Left forelimb (tissue), 1 donor: ENCODE measurements at regions not wholly inside any gene's neighbourhood (a gene's known extent, or its start where the extent isn't known, plus 50 kb on each side); places are given as distances from the start of the nearest gene placed in this dataset.

Source experiments
- DNase-seq: peaks from one replicate; pipeline ENCODE4 v3.0.0-alpha.2; 2018; ENCODE audit warnings: low spot score

DNA sequence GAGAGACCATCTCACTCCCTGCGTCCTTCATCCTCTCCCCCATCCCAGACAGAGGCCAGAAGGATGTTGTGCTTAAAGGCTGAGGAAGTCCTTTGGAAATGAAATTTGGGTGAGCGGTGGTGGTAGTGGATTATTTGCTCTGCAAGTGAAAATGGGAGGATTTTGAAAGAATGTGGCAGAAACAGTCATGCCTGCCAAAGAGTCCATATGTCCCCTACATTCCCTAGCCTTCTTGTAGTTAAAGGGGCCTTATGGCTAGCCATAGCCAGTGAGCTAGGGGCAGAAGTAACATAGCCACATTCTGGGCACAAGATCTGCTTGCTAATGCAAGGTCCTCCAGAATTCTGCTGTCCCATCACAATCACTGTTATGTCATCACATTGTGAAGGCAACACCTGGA is 360.2 kb upstream of the TSHZ3 start:
- no peak for DNase-seq

DNA sequence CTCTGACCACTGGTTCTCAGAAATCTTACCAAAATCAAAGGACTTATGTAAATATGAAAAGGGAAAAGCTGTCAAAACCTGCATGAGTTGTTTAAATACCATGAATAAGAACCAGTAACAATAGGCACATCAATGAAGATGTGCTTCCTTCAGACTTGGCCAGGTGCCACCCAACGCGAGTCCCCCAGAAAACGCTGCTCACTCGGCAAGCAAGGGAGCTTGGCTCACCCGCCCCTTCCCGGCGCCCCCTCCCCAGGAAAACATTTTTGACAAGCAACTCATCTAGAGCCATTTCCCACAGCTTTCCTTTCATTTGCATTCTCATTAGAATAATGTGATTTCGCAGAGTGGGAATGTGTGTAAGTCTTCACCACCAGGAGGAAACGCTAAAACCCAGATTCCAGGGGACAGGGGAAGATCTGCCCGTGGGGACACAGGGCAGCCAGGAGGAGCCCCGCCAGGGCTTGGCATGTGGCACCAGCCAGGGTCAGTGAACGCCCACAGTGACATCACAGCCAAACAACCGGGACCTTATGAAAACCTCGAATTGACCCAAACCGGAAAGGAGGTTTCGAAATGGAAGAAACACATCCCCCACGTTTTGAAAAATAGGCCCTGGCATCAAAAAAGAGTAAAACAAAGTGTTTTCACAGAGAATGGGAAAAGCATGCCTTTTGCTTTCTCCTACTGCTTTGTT is 366.2 kb upstream of the TSHZ3 start:
- no peak for DNase-seq

- DNase-seq = no peak
These were observed 367.6 kb upstream of the TSHZ3 start for GRCh38 chr19:31716826-31717225.

DNA sequence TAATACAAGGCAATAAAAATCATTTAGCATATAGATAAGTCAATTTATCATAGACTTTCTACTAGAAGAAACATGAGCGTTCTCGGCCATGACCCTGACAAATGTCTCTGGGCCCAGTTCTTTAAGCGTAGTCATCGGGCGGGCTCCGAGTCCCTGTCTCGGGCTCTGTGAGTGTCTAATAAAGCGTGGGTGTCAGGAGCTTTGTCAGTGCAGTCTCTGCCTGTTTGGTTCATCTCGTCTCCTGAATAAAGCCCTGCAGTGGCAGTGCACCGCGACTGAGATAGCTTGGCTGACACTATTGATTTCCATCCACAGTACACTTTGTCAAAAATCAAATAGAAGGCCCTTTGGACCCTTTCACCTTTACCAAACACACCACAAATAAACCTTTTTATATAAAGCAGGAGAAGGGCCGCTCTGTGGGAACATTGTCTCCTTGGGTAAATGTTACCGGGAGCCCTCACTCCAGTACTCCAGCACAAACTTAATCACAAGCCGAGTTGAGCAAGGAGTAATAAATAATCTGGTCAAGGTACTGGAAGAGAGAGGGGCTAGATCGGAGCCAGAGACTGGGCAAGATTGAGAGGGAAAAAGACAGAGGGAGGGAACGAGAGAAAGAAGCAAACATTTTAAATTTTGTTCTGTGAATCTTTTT is 368.2 kb upstream of the TSHZ3 start:
- DNase-seq = no peak

- DNase-seq = no peak
These were observed 368.8 kb upstream of the TSHZ3 start for GRCh38 chr19:31718032-31718431.

- no peak for DNase-seq
These were observed 369.7 kb upstream of the TSHZ3 start for GRCh38 chr19:31718898-31719297.

DNA sequence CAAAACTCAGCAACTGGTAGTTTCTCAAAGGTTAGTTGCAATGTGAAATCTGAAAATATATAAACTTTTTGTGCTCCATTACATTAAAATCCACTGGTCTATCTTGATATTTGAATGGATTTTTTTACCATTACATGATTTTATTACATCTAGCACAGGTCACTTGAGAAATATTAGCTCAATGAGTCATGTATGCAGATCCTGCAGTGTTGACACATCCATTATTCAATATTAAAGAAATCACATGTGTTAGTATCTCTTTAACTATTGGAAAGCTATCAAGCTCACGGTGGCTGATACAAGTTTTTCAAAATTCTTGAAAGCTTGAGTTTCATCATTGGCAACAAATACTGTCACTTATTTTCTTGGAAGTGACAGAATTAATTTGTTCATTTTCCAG is 373.9 kb upstream of the TSHZ3 start:
- no peak for DNase-seq

- no peak for DNase-seq
These were observed 375.8 kb upstream of the TSHZ3 start for GRCh38 chr19:31725051-31725450.

- no peak for DNase-seq
These were observed 378.3 kb upstream of the TSHZ3 start for GRCh38 chr19:31727536-31727935.

DNA sequence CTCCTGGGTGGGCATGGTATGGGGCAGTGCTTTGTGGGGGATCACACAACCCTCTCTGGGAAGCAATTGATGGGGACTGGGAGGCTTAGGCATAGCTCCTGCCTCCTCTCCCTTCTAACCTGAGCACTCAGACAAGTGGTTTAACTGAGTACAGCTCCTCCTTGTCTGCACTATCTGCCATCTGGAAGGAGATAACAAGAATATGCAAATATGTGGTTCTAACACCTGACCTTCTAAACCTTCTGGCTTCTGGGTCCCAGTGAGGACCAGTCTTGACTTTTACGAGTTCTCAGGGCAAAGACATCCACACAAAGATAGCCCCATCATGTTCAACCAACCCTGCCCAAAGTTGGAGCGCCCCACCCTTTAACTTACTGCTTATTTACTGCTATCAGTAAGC is 381.0 kb upstream of the TSHZ3 start:
- DNase-seq = no peak

DNA sequence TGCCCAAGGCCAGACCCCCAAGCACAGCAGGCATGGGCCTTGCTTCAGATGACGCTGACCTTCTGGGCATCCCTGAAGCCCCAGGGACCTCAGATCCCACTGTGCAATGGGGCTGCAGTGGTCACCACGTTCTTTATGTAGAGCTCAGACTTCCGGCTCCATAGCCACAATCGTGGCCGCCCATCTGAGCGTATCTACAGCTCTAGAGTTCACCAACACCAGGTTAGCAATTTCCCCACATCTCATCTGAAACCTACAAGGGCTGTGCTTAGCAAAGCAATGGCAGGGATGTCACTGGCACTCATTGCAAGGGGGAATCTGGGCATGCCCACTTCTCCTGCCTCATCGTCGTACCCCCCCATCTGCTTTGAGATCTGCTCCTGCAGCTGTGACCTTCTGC is 384.4 kb upstream of the TSHZ3 start:
- DNase-seq = no peak

DNA sequence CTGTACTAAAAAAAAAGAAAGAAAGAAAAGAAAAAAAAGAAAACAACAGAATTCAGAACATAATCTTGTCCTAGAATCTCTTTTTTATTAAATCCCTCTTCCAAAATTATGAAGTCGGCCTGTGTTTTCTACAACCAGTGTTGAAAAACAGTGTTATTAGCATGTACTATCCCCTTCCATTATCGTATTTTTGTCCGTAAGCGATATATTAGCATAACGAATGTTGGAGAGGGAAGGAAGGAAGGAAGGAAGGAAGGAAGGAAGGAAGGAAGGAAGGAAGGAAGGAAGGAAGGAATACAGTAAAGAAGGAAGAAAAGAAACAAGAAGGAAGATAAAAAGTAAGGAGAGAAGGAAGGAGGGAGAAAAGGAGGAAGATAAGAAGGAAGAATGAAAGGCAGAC is 393.0 kb upstream of the TSHZ3 start:
- no peak for DNase-seq

GRCh38 chr19:31745731-31746130 is 396.5 kb upstream of the TSHZ3 start:
- no peak for DNase-seq

DNA sequence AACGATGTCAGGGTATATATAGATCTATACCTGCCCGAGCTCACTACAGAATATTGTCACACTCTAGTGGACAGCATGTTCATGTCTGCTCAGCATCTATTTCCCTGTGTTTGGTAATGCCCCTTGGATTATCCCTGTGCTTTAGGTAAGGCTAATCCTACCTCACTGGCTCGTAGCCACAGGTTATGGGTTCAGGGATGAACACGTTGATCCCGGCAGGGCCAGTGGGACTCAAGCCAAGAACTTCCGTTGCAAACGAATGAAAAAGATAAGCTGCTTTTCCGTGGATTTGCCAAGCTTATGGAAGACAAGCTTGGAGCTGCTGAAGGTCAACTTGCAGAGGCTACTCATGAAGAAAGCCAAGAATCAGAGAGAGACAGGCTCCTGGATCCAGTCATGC is 400.0 kb upstream of the TSHZ3 start:
- DNase-seq = no peak

DNA sequence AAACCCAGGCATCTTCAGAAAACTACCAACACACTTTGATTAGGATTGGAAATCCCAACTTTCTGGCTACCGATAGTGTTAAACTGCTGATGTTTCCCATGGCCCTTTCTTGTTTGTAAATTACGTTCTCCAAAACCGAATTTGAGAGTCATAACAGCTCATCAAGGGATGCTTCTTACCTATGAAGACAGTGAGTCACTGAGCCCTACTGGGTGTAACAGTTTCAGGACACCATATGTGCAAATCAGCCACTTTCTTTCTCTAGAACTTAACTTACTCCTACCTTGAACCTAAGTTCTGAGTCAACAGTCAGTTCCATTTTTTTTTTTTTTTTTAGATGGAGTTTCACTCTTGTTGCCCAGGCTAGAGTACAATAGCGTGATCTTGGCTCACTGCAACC is 410.1 kb upstream of the TSHZ3 start:
- no peak for DNase-seq

DNA sequence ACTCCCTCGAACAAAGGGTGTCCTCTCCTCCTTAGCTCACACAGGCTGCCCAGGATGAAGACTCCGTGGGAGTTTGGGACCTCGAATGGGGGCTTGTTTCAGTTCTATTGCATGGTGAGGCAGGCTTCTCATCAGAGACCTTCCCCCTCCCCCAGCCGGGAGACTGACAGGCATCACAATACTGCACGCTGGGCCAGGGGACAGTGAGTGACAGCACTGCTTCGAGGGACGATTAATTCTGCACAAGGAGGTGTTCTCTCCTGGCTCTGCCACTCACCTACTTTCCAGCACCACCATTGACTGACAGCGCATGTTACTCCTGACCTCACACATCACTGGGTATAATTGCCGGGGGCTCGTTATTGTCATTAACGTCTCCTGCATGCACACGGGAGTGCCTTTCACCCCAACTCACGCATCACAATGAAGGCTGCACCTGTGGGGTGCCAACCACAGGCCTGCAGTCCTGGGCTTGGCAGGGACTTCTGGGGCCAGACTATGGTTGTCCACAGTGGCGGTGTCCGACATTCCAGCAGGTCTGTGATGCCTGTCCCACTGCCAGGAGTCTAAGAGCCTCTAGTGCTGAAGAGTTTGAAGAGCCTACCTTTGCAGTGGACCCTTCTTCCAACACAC is 412.2 kb upstream of the TSHZ3 start:
- DNase-seq = no peak

- no peak for DNase-seq
These were observed 421.0 kb upstream of the TSHZ3 start for GRCh38 chr19:31770223-31770622.

GRCh38 chr19:31772915-31773314 is 423.7 kb upstream of the TSHZ3 start:
- DNase-seq = no peak

DNA sequence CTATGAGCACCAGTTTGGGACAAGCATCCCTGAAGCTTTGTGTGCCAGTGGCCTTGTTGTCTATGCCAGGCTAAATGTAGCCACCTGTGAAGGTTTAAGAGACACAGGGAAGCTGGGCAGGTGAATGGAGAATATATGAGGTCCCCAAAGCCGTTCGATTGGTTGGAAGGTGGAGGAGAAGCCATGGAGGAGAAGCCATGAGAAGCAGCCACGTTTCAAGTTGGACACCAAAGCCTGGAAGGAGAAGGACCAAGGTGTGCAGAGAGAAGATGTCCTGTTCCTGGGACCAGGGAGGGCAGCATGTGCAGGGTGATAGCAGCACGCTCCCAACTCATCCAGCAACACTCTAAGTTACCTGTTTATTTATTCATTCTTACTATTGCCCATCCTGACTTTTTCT is 432.3 kb upstream of the TSHZ3 start:
- DNase-seq = no peak

GRCh38 chr19:31783592-31783991 is 434.4 kb upstream of the TSHZ3 start:
- DNase-seq = no peak

DNA sequence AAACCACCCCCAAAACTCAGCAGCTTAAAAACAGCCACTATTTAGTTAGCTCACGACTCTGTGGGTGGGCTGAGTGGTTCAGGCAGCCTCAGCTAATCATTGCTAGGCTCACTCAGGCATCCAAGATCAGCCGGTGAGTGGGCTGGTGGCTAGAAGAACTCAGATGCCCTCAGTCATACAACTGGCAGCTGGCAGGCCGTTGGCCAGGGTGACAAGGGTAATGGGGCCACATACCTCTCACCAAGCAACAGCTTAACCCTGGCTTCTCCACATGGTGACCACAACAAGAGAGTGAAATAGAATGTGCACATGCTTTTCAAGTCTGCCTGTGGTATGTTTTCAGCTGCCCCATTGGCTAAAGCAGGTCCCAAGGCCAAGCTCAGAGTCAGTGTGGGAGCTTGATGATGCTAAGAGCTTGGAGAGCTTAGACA is 435.4 kb upstream of the TSHZ3 start:
- no peak for DNase-seq

GRCh38 chr19:31801611-31802010 is 452.4 kb upstream of the TSHZ3 start:
- DNase-seq = no peak

- no peak for DNase-seq
These were observed 454.7 kb upstream of the TSHZ3 start for GRCh38 chr19:31803835-31804446.
